ENCODE measurements at regions not wholly inside any gene's neighbourhood (a gene's known extent, or its start where the extent isn't known, plus 50 kb on each side); places are given as distances from the start of the nearest gene placed in this dataset.

- DNase-seq (ENCODE audit: low spot score) = no peak
- Histone ChIP-seq H3K27ac (ENCODE audit: low read depth, low read length, poor library complexity, severe bottlenecking) (no peak overlapping the region), H4K20me1 (ENCODE audit: insufficient read depth, low read length) (no peaks in the 10 kb centered on the region), H3K36me3 (ENCODE audit: insufficient read depth, low read length) (no peaks in the 10 kb centered on the region), H3K9me3 (ENCODE audit: low read length) (no peaks in the 10 kb centered on the region), H3K9me2 (ENCODE audit: insufficient read depth, low read length) (no peaks in the 10 kb centered on the region), H2AFZ (ENCODE audit: low read length) (no peak overlapping the region), H3K4me3 (ENCODE audit: low read depth, low read length, poor library complexity, severe bottlenecking) (no peak overlapping the region), H3K79me2 (ENCODE audit: insufficient read depth, low read depth, low read length) (no peaks in the 10 kb centered on the region), H3K4me1 (ENCODE audit: insufficient read depth, low read length, poor library complexity, severe bottlenecking) (no peaks in the 10 kb centered on the region), H3K4me2 (ENCODE audit: low read length) (no peak overlapping the region)
- TF ChIP-seq EZH2phosphoT487 (IDR thresholded peaks at IDR 0.05; ENCODE audit: borderline replicate concordance, low read depth, low read length) (no peak), CTCF (conservative IDR thresholded peaks at IDR 0.05; ENCODE audit: low read length) (no peak)
- POLR2A ChIA-PET = no interaction called here
- BruUV-seq (replicated peaks) = no TSS peak
- CTCF ChIA-PET (ENCODE audit: unreplicated experiment) = no interaction called here
- intact Hi-C loops (cut with micrococcal nuclease; ENCODE audit: unreplicated experiment) = no loop called here
Observed at GRCh38 chrX:91122151-91122694, 312.4 kb upstream of the PABPC5 start.

- Histone ChIP-seq H3K4me1 (ENCODE audit: insufficient read depth, low read length, poor library complexity, severe bottlenecking) (no peaks in the 10 kb centered on the region), H3K36me3 (ENCODE audit: insufficient read depth, low read length) (no peaks in the 10 kb centered on the region), H3K79me2 (ENCODE audit: insufficient read depth, low read depth, low read length) (no peaks in the 10 kb centered on the region), H3K27ac (ENCODE audit: low read depth, low read length, poor library complexity, severe bottlenecking) (no peak overlapping the region), H3K4me2 (ENCODE audit: low read length) (no peak overlapping the region), H3K9me3 (ENCODE audit: low read length) (no peaks in the 10 kb centered on the region), H2AFZ (ENCODE audit: low read length) (no peak overlapping the region), H3K4me3 (ENCODE audit: low read depth, low read length, poor library complexity, severe bottlenecking) (no peak overlapping the region), H3K9me2 (ENCODE audit: insufficient read depth, low read length) (no peaks in the 10 kb centered on the region), H4K20me1 (ENCODE audit: insufficient read depth, low read length) (no peaks in the 10 kb centered on the region)
- intact Hi-C loops (cut with micrococcal nuclease; ENCODE audit: unreplicated experiment) = no loop called here
- BruUV-seq (replicated peaks) = no TSS peak
- CTCF ChIA-PET (ENCODE audit: unreplicated experiment) = no interaction called here
- POLR2A ChIA-PET = no interaction called here
- no peak for DNase-seq (ENCODE audit: low spot score)
- no peak for TF ChIP-seq CTCF (conservative IDR thresholded peaks at IDR 0.05; ENCODE audit: low read length)
- no peak for TF ChIP-seq EZH2phosphoT487 (IDR thresholded peaks at IDR 0.05; ENCODE audit: borderline replicate concordance, low read depth, low read length)
Observed at GRCh38 chrX:91137883-91138282, 296.8 kb upstream of the PABPC5 start.
